PC-9 (cell line): ENCODE measurements at regions not wholly inside any gene's neighbourhood (a gene's known extent, or its start where the extent isn't known, plus 50 kb on each side); places are given as distances from the start of the nearest gene placed in this dataset.
"Not testable (repeated sequence)": the region's sequence is repeated elsewhere in the genome, so short reads cannot be mapped to it uniquely, and the experiment has no call there.

Source experiments
- BruUV-seq: library from RNA; stranded (reverse); fragments of 400-500 nt; replicated peaks from 2 replicates; lab custom pipeline; 2021; lab: Mats Ljungman, UMichigan
- CTCF ChIA-PET: fragments of 300-600 bp; sonication (Branson Sonifier 250); formaldehyde crosslinking; loops from one replicate; lab custom pipeline; 2022; ENCODE audit warnings: antibody characterized with exemption; lab: Charles Lee
- POLR2A ChIA-PET: fragments of 300-600 bp; sonication (Branson Sonifier 250); formaldehyde crosslinking; loops from one replicate; lab custom pipeline; 2022; ENCODE audit warnings: antibody characterized with exemption; ENCODE audit not compliant: unreplicated experiment; lab: Charles Lee
- DNase-seq, 2 experiments: peaks; one replicate each; pipeline versions ENCODE4 v3.0.0 to v3.0.0-alpha.2; 2015 to 2022; ENCODE audit warnings: mixed read lengths in 1 of 2
- H2AFZ ChIP-seq: fragments of 200-600 bp; sonication (generic); 2 replicates; pipeline ENCODE4 v1.8.1; 2017; ENCODE audit warnings: antibody characterized with exemption
- H3F3A ChIP-seq: fragments of 200-600 bp; sonication (generic); 2 replicates; pipeline ENCODE4 v1.8.1; 2017; ENCODE audit warnings: antibody characterized with exemption, mild to moderate bottlenecking, low read depth; ENCODE audit not compliant: insufficient read depth
- H3K27ac ChIP-seq: fragments of 200-600 bp; sonication (generic); 2 replicates; pipeline ENCODE4 v1.6.1; 2016; ENCODE audit warnings: mixed run types
- H3K27me3 ChIP-seq: fragments of 200-600 bp; sonication (generic); 2 replicates; pipeline ENCODE4 v1.6.1; 2016; ENCODE audit warnings: low read depth, mixed run types; ENCODE audit not compliant: insufficient read depth
- H3K36me3 ChIP-seq: fragments of 200-600 bp; sonication (generic); 2 replicates; pipeline ENCODE4 v1.6.1; 2016; ENCODE audit warnings: low read depth, mixed run types
- H3K4me1 ChIP-seq: fragments of 200-600 bp; sonication (generic); replicated peaks from 2 replicates; pipeline ENCODE4 v1.6.1; 2016; ENCODE audit warnings: mixed run types; ENCODE audit not compliant: insufficient read depth
- H3K4me2 ChIP-seq: fragments of 200-600 bp; sonication (generic); 2 replicates; pipeline ENCODE4 v1.6.1; 2017; ENCODE audit warnings: mixed run types
- H3K4me3 ChIP-seq: fragments of 200-600 bp; sonication (generic); 2 replicates; pipeline ENCODE4 v1.6.1; 2016; ENCODE audit warnings: mixed run types
- H3K79me2 ChIP-seq: fragments of 200-600 bp; sonication (generic); 2 replicates; pipeline ENCODE4 v1.6.1; 2017; ENCODE audit warnings: low read depth, mixed run types
- H3K9me2 ChIP-seq: fragments of 200-600 bp; sonication (generic); 2 replicates; pipeline ENCODE4 v1.8.1; 2017; ENCODE audit warnings: mild to moderate bottlenecking; ENCODE audit not compliant: insufficient read depth
- H3K9me3 ChIP-seq: fragments of 200-600 bp; sonication (generic); 2 replicates; pipeline ENCODE4 v1.8.1; 2016; ENCODE audit warnings: low read depth; ENCODE audit not compliant: insufficient read depth
- H4K20me1 ChIP-seq: fragments of 200-600 bp; sonication (generic); 2 replicates; pipeline ENCODE4 v1.8.1; 2017; ENCODE audit not compliant: insufficient read depth
- EZH2 ChIP-seq: fragments of 200-600 bp; sonication (generic); IDR thresholded peaks from 2 replicates; pipeline ENCODE4 v1.8.0; 2017; ENCODE audit warnings: antibody characterized with exemption, low read depth
- intact Hi-C: fragments of 100-400 bp; cut with micrococcal nuclease; formaldehyde crosslinking; loops from one replicate; pipeline ENCODE4 v1.10.0; 2022; ENCODE audit not compliant: unreplicated experiment
- TF ChIP-seq, protein P1 (sequence below): fragments of 200-600 bp; sonication (generic); conservative IDR thresholded peaks from 2 replicates; pipeline ENCODE4 v1.6.1; 2017; ENCODE audit warnings: mixed run types, antibody characterized with exemption, mild to moderate bottlenecking, moderate library complexity

- Histone ChIP-seq H3K9me3 (no peaks in the 10 kb centered on the region), H3K79me2 (no peaks in the 10 kb centered on the region), H3K4me3 (no peak overlapping the region), H3K4me1 (no peaks in the 10 kb centered on the region), H3K36me3 (no peaks in the 10 kb centered on the region), H3K9me2 (no peaks in the 10 kb centered on the region), H2AFZ (no peak overlapping the region), H3F3A (no peaks in the 10 kb centered on the region), H3K4me2 (no peak overlapping the region), H4K20me1 (no peaks in the 10 kb centered on the region), H3K27me3 (no peaks in the 10 kb centered on the region), H3K27ac (no peak overlapping the region)
- POLR2A ChIA-PET = interaction anchor here (0.6 kb wide), 1 partner anchor 380 kb away, joined by 6 read pairs; no protein-coding TSS in a partner anchor
- intact Hi-C loops = no loop called here
- TF ChIP-seq EZH2 = no peak
- TF ChIP-seq, protein P1, sequence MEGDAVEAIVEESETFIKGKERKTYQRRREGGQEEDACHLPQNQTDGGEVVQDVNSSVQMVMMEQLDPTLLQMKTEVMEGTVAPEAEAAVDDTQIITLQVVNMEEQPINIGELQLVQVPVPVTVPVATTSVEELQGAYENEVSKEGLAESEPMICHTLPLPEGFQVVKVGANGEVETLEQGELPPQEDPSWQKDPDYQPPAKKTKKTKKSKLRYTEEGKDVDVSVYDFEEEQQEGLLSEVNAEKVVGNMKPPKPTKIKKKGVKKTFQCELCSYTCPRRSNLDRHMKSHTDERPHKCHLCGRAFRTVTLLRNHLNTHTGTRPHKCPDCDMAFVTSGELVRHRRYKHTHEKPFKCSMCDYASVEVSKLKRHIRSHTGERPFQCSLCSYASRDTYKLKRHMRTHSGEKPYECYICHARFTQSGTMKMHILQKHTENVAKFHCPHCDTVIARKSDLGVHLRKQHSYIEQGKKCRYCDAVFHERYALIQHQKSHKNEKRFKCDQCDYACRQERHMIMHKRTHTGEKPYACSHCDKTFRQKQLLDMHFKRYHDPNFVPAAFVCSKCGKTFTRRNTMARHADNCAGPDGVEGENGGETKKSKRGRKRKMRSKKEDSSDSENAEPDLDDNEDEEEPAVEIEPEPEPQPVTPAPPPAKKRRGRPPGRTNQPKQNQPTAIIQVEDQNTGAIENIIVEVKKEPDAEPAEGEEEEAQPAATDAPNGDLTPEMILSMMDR = no peak
- no peak for DNase-seq
- no TSS peak for BruUV-seq
- CTCF ChIA-PET = no interaction called here
Measured at GRCh38 chr21:27034796-27035195, 67.9 kb upstream of the ADAMTS5 start.

DNA sequence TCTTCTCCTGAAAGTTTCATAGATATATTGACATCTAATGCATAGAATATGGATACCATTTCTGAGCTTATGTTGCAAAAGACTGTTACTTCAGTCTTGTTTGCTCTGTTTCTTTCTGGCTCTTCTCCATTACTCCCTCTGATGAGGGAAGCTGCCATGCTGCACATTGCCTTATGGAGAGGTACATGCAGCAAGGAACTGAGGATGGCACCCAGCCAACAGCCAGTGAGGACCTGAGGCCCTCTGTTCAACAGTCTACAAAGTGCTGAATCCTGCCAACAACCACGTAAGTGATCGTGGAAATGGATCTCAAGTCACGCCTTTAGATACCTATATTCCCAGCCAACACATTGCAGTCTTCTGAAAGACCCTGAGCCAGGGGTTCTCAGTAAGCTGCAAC lies 66.6 kb upstream of the ADAMTS5 start:
- CTCF ChIA-PET = no interaction called here
- Histone ChIP-seq H3K27ac (no peak overlapping the region), H3K9me2 (no peaks in the 10 kb centered on the region), H3K36me3 (no peaks in the 10 kb centered on the region), H3K4me1 (no peaks in the 10 kb centered on the region), H4K20me1 (no peaks in the 10 kb centered on the region), H3K27me3 (no peaks in the 10 kb centered on the region), H2AFZ (no peak overlapping the region), H3F3A (no peaks in the 10 kb centered on the region), H3K9me3 (no peaks in the 10 kb centered on the region), H3K4me3 (no peak overlapping the region), H3K79me2 (no peaks in the 10 kb centered on the region), H3K4me2 (no peak overlapping the region)
- POLR2A ChIA-PET = no interaction called here
- BruUV-seq = no TSS peak
- intact Hi-C loops = no loop called here
- no peak for DNase-seq
- TF ChIP-seq, protein P1 = no peak
- no peak for TF ChIP-seq EZH2

DNA sequence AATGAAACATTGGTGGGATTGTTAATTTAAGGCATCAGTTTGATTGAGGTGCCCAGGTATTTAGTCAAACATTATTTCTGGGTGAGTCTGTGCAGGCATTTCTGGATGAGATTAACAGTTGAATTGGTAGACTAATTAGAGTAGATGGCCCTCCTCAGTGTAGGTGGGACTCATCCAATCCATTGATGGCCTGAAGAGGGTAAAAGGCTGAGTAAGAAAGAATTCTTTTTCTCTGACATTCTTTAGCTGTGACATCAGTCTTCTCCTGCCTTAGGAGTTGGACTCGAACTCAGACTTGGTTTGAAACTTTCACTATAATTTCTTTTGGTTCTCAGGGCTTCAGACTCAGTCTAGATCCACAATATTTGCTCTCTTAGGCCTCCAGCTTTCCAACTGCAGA lies 59.6 kb upstream of the ADAMTS5 start:
- H3K9me2 ChIP-seq = no peaks in the 10 kb centered on the region
- no peaks in the 10 kb centered on the region for H3K9me3 ChIP-seq
- CTCF ChIA-PET = no interaction called here
- no peaks in the 10 kb centered on the region for H3K4me1 ChIP-seq
- H3K4me2 ChIP-seq = no peak overlapping the region
- no peaks in the 10 kb centered on the region for H3F3A ChIP-seq
- H4K20me1 ChIP-seq = no peaks in the 10 kb centered on the region
- POLR2A ChIA-PET = no interaction called here
- no peak overlapping the region for H3K4me3 ChIP-seq
- H3K79me2 ChIP-seq = no peaks in the 10 kb centered on the region
- no peak overlapping the region for H3K27ac ChIP-seq
- TF ChIP-seq, protein P1 = no peak
- no peak for TF ChIP-seq EZH2
- H3K27me3 ChIP-seq = no peaks in the 10 kb centered on the region
- no peak for DNase-seq
- no peak overlapping the region for H2AFZ ChIP-seq
- H3K36me3 ChIP-seq = no peaks in the 10 kb centered on the region
- BruUV-seq = no TSS peak
- intact Hi-C loops = no loop called here

- H3K27ac ChIP-seq, H3K4me3 ChIP-seq, intact Hi-C loops, H3K4me1 ChIP-seq, H4K20me1 ChIP-seq, H2AFZ ChIP-seq, BruUV-seq, H3F3A ChIP-seq, H3K9me2 ChIP-seq, H3K79me2 ChIP-seq, POLR2A ChIA-PET, H3K4me2 ChIP-seq, H3K27me3 ChIP-seq, CTCF ChIA-PET, H3K9me3 ChIP-seq, H3K36me3 ChIP-seq, DNase-seq: not testable (repeated sequence)
Measured at GRCh38 chr21:27025708-27026107, 58.8 kb upstream of the ADAMTS5 start.
